Renal cortex interstitium (tissue), 11 donors: ENCODE measurements at regions not wholly inside any gene's neighbourhood (a gene's known extent, or its start where the extent isn't known, plus 50 kb on each side); places are given as distances from the start of the nearest gene placed in this dataset.

Experiments
- DNase-seq, 11 donors: peaks; one replicate each; pipeline ENCODE4 v3.0.0-alpha.2; 2013; ENCODE audit warnings: low read depth in 9 of 11, low spot score in 4 of 11; ENCODE audit errors: extremely low read depth in 1 of 11

- no peak for DNase-seq
These were observed 768.4 kb upstream of the ADGRL2 start for GRCh38 chr1:81032374-81032773.

GRCh38 chr1:81030441-81030840, 770.3 kb upstream of the ADGRL2 start:
- DNase-seq, result no peak

GRCh38 chr1:81029266-81029665, 771.5 kb upstream of the ADGRL2 start:
- no peak for DNase-seq

GRCh38 chr1:81023187-81023724, 777.5 kb upstream of the ADGRL2 start:
- no peak for DNase-seq

GRCh38 chr1:81021134-81021533, 779.6 kb upstream of the ADGRL2 start:
- DNase-seq, result no peak

GRCh38 chr1:81020506-81020905, 780.2 kb upstream of the ADGRL2 start:
- DNase-seq, result no peak

GRCh38 chr1:81010126-81010525, 790.6 kb upstream of the ADGRL2 start:
- DNase-seq, result no peak

GRCh38 chr1:81008293-81008692, 792.4 kb upstream of the ADGRL2 start:
- DNase-seq, result no peak

- no peak for DNase-seq
These were observed 793.7 kb upstream of the ADGRL2 start for GRCh38 chr1:81007024-81007423.

GRCh38 chr1:81006502-81006901, 794.2 kb upstream of the ADGRL2 start:
- DNase-seq, result no peak

- no peak for DNase-seq
These were observed 796.7 kb upstream of the ADGRL2 start for GRCh38 chr1:81004011-81004410.

- DNase-seq, result no peak
These were observed 805.8 kb upstream of the ADGRL2 start for GRCh38 chr1:80994934-80995333.

GRCh38 chr1:80994038-80994437, 806.7 kb upstream of the ADGRL2 start:
- no peak for DNase-seq

- DNase-seq, result no peak
These were observed 807.4 kb upstream of the ADGRL2 start for GRCh38 chr1:80993154-80993980.

GRCh38 chr1:80989455-80989854, 811.3 kb upstream of the ADGRL2 start:
- DNase-seq, result no peak

- no peak for DNase-seq
These were observed 811.8 kb upstream of the ADGRL2 start for GRCh38 chr1:80988926-80989325.

GRCh38 chr1:80987824-80988223, 812.9 kb upstream of the ADGRL2 start:
- no peak for DNase-seq

- DNase-seq, result no peak
These were observed 813.6 kb upstream of the ADGRL2 start for GRCh38 chr1:80987106-80987505.

GRCh38 chr1:80982831-80983230, 817.9 kb upstream of the ADGRL2 start:
- no peak for DNase-seq

- DNase-seq, result no peak
These were observed 827.6 kb upstream of the ADGRL2 start for GRCh38 chr1:80973101-80973500.

- DNase-seq, result no peak
These were observed 834.5 kb upstream of the ADGRL2 start for GRCh38 chr1:80966266-80966665.
